Heart left ventricle (tissue), 13 donors: ENCODE measurements at regions not wholly inside any gene's neighbourhood (a gene's known extent, or its start where the extent isn't known, plus 50 kb on each side); places are given as distances from the start of the nearest gene placed in this dataset.

Experiments
- CTCF ChIP-seq, 12 donors: fragments of 200-600 bp; sonication (generic) in 4 of 12; IDR thresholded peaks; one replicate each; pipeline versions ENCODE4 v1.5.0 to v1.8.0; 2018 to 2022; ENCODE audit warnings: antibody characterized with exemption in 12 of 12, mild to moderate bottlenecking in 5 of 12
- POLR2A ChIP-seq, 2 donors: fragments of 450-650 bp; IDR thresholded peaks; one replicate each; pipeline ENCODE4 v1.6.1; 2017; ENCODE audit warnings: antibody characterized with exemption in 2 of 2, mild to moderate bottlenecking in 2 of 2, moderate library complexity in 2 of 2
- donor health status: ischemic (EF 13 %, LVEDD 7.1; RV severe dilation, severe dysfunction).
- donor health status: DM: no; HTN: yes; CAD: no.
- donor health status: DM: no; HTN: no; CAD: no.
- donor health status: ischemic (EF 25% LVEDD 6.9; RV normal size, moderate dysfunction).
- donor health status: ischemic (EF 25% LVEDD 5.7; RV mildly dilated, moderate dysfunction).
- donor health status: ischemic (EF 35%, LVEDD 5.7; RV mildly dilated, moderate dysfunction).
- donor health status: nonischemic (EF 11% LVEDD 7.7; RV severe dilation, severe dysfunction).
- donor health status: DM: yes; HTN: yes; CAD: no.
- donor health status: PGD.
- donor health status: ischemic (EF 29% LVEDD 5.4; RV normal size, mild dysfunction).
- donor health status: nonischemic (EF 23%, LVEDD 6.1; RV moderate dilation, normal function).

DNA sequence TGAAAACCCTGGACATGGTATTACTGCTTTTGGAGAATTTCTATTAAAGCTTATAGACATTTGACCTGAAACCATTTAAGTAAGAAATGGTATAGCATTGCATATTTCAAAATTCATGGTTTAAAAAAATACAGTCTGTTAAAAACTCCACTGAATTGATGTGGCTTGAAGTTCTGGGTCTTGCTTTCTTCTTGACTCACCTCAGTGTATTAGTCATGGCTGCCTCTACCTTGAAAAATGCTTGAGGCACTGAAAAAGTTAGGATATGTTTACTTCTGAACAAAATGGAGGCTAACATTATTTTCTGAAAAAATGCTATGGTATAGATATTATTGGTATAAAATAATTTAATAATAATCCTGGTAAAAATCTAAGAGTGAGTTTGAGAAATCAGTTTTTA, 349.2 kb downstream of the AASDHPPT start:
- TF ChIP-seq CTCF (IDR thresholded peaks at IDR 0.05): no peak
- no peak for TF ChIP-seq POLR2A (IDR thresholded peaks at IDR 0.05)
